Hepatocyte (in vitro differentiated cells): ENCODE measurements at regions not wholly inside any gene's neighbourhood (a gene's known extent, or its start where the extent isn't known, plus 50 kb on each side); places are given as distances from the start of the nearest gene placed in this dataset.

Experiments
- CTCF ChIP-seq: fragments of 200-600 bp; sonication (generic); IDR thresholded peaks from 2 replicates; pipeline ENCODE4 v1.5.1; 2016; ENCODE audit warnings: antibody characterized with exemption, mild to moderate bottlenecking; ENCODE audit not compliant: poor library complexity
- EZH2 ChIP-seq: fragments of 200-600 bp; sonication (generic); IDR thresholded peaks from 2 replicates; pipeline ENCODE4 v1.6.1; 2016; ENCODE audit warnings: antibody characterized with exemption, mild to moderate bottlenecking, borderline replicate concordance

- TF ChIP-seq CTCF, result no peak
- TF ChIP-seq EZH2, result no peak
Observed at GRCh38 chr18:51580580-51580979, 383.1 kb upstream of the MEX3C start.
